Trophoblast cell (in vitro differentiated cells and primary cell): ENCODE measurements at regions not wholly inside any gene's neighbourhood (a gene's known extent, or its start where the extent isn't known, plus 50 kb on each side); places are given as distances from the start of the nearest gene placed in this dataset.
"Not testable (repeated sequence)": the region's sequence is repeated elsewhere in the genome, so short reads cannot be mapped to it uniquely, and the experiment has no call there.

Experiments used
- DNase-seq, 2 donors: peaks; one replicate each; pipeline ENCODE4 v3.0.0-alpha.2; 2016
- H2AFZ ChIP-seq: 2 replicates; pipeline ENCODE4 v1.6.1; 2013; ENCODE audit warnings: low read length, moderate library complexity, mild to moderate bottlenecking; ENCODE audit not compliant: insufficient read depth, poor library complexity
- H2AK5ac ChIP-seq: 2 replicates; pipeline ENCODE4 v1.6.1; 2013; ENCODE audit warnings: mild to moderate bottlenecking, low read length
- H2BK120ac ChIP-seq: 2 replicates; pipeline ENCODE4 v1.6.1; 2013; ENCODE audit warnings: low read length, mild to moderate bottlenecking, moderate library complexity; ENCODE audit not compliant: insufficient read depth, poor library complexity
- H2BK12ac ChIP-seq: 2 replicates; pipeline ENCODE4 v1.6.1; 2013; ENCODE audit warnings: mild to moderate bottlenecking, low read length, moderate library complexity
- H2BK5ac ChIP-seq: 2 replicates; pipeline ENCODE4 v1.6.1; 2013; ENCODE audit warnings: low read length, low read depth, moderate library complexity, mild to moderate bottlenecking; ENCODE audit not compliant: poor library complexity
- H3K14ac ChIP-seq: 2 replicates; pipeline ENCODE4 v1.6.1; 2013; ENCODE audit warnings: mild to moderate bottlenecking, low read length
- H3K18ac ChIP-seq: 2 replicates; pipeline ENCODE4 v1.6.1; 2013; ENCODE audit warnings: mild to moderate bottlenecking, low read length
- H3K23ac ChIP-seq: 2 replicates; pipeline ENCODE4 v1.6.1; 2013; ENCODE audit warnings: low read length
- H3K27ac ChIP-seq: 2 replicates; pipeline ENCODE4 v1.5.1; 2013; ENCODE audit warnings: low read depth, mild to moderate bottlenecking, inconsistent platforms, low read length, moderate library complexity
- H3K27me3 ChIP-seq: 2 replicates; pipeline ENCODE4 v1.6.1; 2013; ENCODE audit warnings: inconsistent platforms, mild to moderate bottlenecking, low read length, moderate library complexity; ENCODE audit not compliant: insufficient read depth
- H3K36me3 ChIP-seq, 2 experiments: 1 replicate in 1 of 2; 2 replicates in 1 of 2; pipeline ENCODE4 v1.6.1; 2013; ENCODE audit warnings: low read length in 2 of 2, mild to moderate bottlenecking in 2 of 2, moderate library complexity in 1 of 2; ENCODE audit not compliant: insufficient read depth in 2 of 2, control insufficient read depth in 1 of 2
- H3K4ac ChIP-seq: 2 replicates; pipeline ENCODE4 v1.6.1; 2013; ENCODE audit warnings: low read depth, mild to moderate bottlenecking, low read length, moderate library complexity
- H3K4me1 ChIP-seq, 2 experiments: 1 replicate in 1 of 2; 2 replicates in 1 of 2; pipeline ENCODE4 v1.6.1; 2013; ENCODE audit warnings: low read length in 2 of 2, mild to moderate bottlenecking in 2 of 2, moderate library complexity in 1 of 2; ENCODE audit not compliant: insufficient read depth in 2 of 2, control insufficient read depth in 1 of 2
- H3K4me2 ChIP-seq: 2 replicates; pipeline ENCODE4 v1.6.1; 2013; ENCODE audit warnings: inconsistent platforms, mild to moderate bottlenecking, low read length, moderate library complexity
- H3K4me3 ChIP-seq: 2 replicates; pipeline ENCODE4 v1.5.1; 2013; ENCODE audit warnings: mild to moderate bottlenecking, low read depth, low read length, inconsistent platforms
- H3K79me1 ChIP-seq: one replicate; pipeline ENCODE4 v1.6.1; 2013; ENCODE audit warnings: low read length
- H3K79me2 ChIP-seq: 2 replicates; pipeline ENCODE4 v1.6.1; 2013; ENCODE audit warnings: low read length, mild to moderate bottlenecking; ENCODE audit not compliant: control insufficient read depth, insufficient read depth, poor library complexity
- H3K9ac ChIP-seq: 2 replicates; pipeline ENCODE4 v1.6.1; 2013; ENCODE audit warnings: mild to moderate bottlenecking, low read length
- H3K9me3 ChIP-seq: 2 replicates; pipeline ENCODE4 v1.6.1; 2013; ENCODE audit warnings: low read depth, mild to moderate bottlenecking, control low read depth, inconsistent platforms, low read length; ENCODE audit not compliant: insufficient read depth
- H4K12ac ChIP-seq: 2 replicates; pipeline ENCODE4 v1.6.1; 2013; ENCODE audit warnings: low read depth, mild to moderate bottlenecking, low read length, moderate library complexity
- H4K8ac ChIP-seq: 2 replicates; pipeline ENCODE4 v1.6.1; 2013; ENCODE audit warnings: low read depth, mild to moderate bottlenecking, low read length, moderate library complexity
- H4K91ac ChIP-seq: one replicate; pipeline ENCODE4 v1.6.1; 2013; ENCODE audit warnings: low read depth, mild to moderate bottlenecking, low read length, moderate library complexity
- WGBS: extraction: QIAGEN DNeasy Blood & Tissue Kit; methylation state at CpG from one replicate; pipeline ENCODE4 v1.1.7; 2013; ENCODE audit warnings: missing lambda C conversion rate; ENCODE audit not compliant: insufficient read length, insufficient coverage; ENCODE audit errors: extremely low coverage; 5-methylcytosine and 5-hydroxymethylcytosine counted together

DNA sequence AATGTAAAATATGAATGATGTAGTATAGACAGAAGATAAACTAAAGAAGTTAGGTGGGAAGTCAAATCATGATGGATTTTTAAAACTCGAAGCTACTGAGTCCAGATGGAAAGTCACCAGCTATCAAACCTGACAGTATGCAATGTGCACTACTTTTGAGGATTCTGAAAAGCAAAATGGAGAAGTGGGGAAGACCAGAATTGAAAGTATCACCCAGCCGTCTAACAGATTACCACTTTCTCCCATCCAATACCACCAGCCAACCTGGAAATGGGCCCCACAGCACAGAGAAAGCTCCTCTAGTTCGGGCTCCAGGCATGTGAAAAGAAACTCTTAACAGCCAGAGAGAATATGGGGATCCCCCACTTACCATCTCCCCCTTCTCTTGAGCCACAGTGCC, 67.9 kb upstream of the SRRM3 start:
- Histone ChIP-seq H3K4me2 (no peak overlapping the region), H2AFZ (no peak overlapping the region), H3K4me3 (no peak overlapping the region), H4K12ac (no peak overlapping the region), H2AK5ac (no peak overlapping the region), H4K8ac (no peak overlapping the region), H3K4ac (no peak overlapping the region), H3K18ac (no peak overlapping the region), H4K91ac (no peak overlapping the region), H2BK5ac (no peak overlapping the region), H3K27ac (no peak overlapping the region), H3K23ac (no peak overlapping the region), H3K4me1 (no peaks in the 10 kb centered on the region), H3K27me3 (no peaks in the 10 kb centered on the region), H3K9me3 (no peaks in the 10 kb centered on the region), H3K9ac (no peak overlapping the region), H2BK120ac (no peak overlapping the region), H3K36me3 (no peaks in the 10 kb centered on the region), H3K79me1 (no peaks in the 10 kb centered on the region), H3K14ac (no peak overlapping the region), H2BK12ac (no peak overlapping the region), H3K79me2 (no peaks in the 10 kb centered on the region)
- no CpG with 5 or more reads among the region's 3 CpGs for whole genome bisulfite sequencing
- no peak for DNase-seq

DNA sequence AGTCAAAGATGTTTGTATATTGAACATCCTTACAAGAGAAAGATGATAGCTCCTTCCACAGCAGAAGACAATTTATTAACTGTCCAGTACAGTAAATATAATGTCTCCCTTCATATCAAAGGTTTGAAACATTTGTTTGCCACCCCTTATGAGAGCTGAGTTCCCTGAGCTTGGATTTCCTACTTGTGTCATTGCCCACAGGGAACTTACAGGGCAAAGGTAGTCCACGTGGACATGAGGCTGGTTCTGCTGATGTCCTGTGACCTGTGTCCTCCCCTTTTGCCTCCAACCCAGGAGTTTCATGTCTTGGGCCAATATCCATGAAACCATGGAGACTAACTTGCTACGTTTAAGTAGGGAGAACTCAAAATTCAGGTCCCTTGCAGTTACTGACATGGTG, 66.4 kb upstream of the SRRM3 start:
- DNase-seq, H3K79me1 ChIP-seq, H2AK5ac ChIP-seq, H3K4me3 ChIP-seq, H3K79me2 ChIP-seq, H2BK12ac ChIP-seq, H3K27ac ChIP-seq, H3K9me3 ChIP-seq, H3K4me2 ChIP-seq, H2AFZ ChIP-seq, H3K4me1 ChIP-seq, H3K36me3 ChIP-seq, H4K8ac ChIP-seq, H4K91ac ChIP-seq, H3K23ac ChIP-seq, H3K4ac ChIP-seq, H3K14ac ChIP-seq, H3K9ac ChIP-seq, H3K27me3 ChIP-seq, H2BK5ac ChIP-seq, H3K18ac ChIP-seq, H2BK120ac ChIP-seq, H4K12ac ChIP-seq: not testable (repeated sequence)
- no CpG with 5 or more reads among the region's 2 CpGs for WGBS

DNA sequence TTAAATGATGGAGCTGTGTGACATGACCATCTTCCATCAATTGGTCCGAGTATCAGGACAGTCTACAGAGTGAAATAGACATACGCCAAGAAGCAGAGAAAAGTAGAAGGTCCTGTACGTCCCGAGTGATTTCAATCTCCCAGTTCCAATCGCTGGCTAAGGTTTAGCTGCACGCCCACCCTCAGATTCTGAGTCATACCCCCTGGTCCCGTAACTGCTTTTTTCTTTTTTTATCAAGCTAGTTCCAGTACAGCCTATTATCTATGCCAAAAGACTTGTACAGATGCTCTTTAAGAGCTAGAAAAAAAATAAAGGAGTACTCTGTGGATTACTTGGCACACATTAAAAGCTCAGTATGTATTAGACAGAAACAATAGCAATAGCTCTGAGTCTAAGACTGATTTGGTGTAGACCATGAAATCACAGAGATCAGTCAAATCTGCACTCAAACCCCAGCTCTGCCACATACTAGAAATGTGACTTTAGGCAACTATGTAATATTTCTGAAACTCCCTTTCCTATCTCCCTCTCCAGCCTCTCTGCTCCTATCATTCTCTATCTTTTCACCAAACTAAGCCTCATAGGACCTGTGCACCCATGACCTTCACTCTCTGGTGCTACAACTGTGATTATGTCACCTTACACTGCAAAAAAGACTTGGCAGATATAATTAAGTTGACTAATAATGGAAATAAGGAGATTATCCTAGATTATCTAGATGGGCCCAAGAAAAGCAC, 63.0 kb upstream of the SRRM3 start:
- H3K79me2 ChIP-seq, H3K79me1 ChIP-seq, H3K27me3 ChIP-seq, H3K14ac ChIP-seq, H2BK12ac ChIP-seq, H2AK5ac ChIP-seq, H3K4me2 ChIP-seq, H3K4me1 ChIP-seq, H2BK5ac ChIP-seq, H3K9ac ChIP-seq, H3K9me3 ChIP-seq, H4K91ac ChIP-seq, H3K27ac ChIP-seq, H2BK120ac ChIP-seq, H3K4me3 ChIP-seq, H4K8ac ChIP-seq, H3K18ac ChIP-seq, H3K36me3 ChIP-seq, H2AFZ ChIP-seq, DNase-seq, H4K12ac ChIP-seq, H3K4ac ChIP-seq, H3K23ac ChIP-seq: not testable (repeated sequence)
- no CpG with 5 or more reads among the region's 7 CpGs for WGBS

DNA sequence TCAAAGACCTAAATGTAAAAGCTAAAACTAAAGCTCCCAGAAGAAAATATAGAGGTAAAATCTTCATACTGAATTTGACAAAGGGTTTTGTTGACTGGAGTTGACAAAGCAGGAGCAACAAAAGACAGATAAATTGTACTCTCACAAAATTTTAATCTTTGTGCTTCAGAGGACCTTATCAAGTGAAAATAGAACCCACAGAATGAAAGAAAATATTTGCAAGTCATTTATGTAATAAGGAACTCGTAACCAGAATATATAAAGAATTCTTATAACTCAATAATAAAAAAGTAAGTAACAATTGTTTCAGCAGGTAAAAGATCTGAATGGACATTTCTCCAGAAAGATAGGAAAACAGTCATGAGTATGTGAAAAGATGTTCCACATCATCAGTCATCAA, 62.0 kb upstream of the SRRM3 start:
- Histone ChIP-seq H2AFZ (no peak overlapping the region), H3K23ac (no peak overlapping the region), H4K12ac (no peak overlapping the region), H2BK5ac (no peak overlapping the region), H3K27me3 (no peaks in the 10 kb centered on the region), H3K4me3 (no peak overlapping the region), H2BK12ac (no peak overlapping the region), H3K18ac (no peak overlapping the region), H3K14ac (no peak overlapping the region), H3K36me3 (no peaks in the 10 kb centered on the region), H4K91ac (no peak overlapping the region), H3K9ac (no peak overlapping the region), H2AK5ac (no peak overlapping the region), H3K4me1 (no peaks in the 10 kb centered on the region), H2BK120ac (no peak overlapping the region), H4K8ac (no peak overlapping the region), H3K79me2 (no peaks in the 10 kb centered on the region), H3K4ac (no peak overlapping the region), H3K9me3 (no peaks in the 10 kb centered on the region), H3K4me2 (no peak overlapping the region), H3K79me1 (no peaks in the 10 kb centered on the region), H3K27ac (no peak overlapping the region)
- no peak for DNase-seq
- no CpG with 5 or more reads among the region's 1 CpG for WGBS
